H1 (cell line): ENCODE measurements at regions not wholly inside any gene's neighbourhood (a gene's known extent, or its start where the extent isn't known, plus 50 kb on each side); places are given as distances from the start of the nearest gene placed in this dataset.

ENCODE experiments used
- CTCF ChIA-PET: fragments of 300-600 bp; sonication (Branson Sonifier 250); formaldehyde crosslinking; loops from one replicate; lab custom pipeline; 2021; ENCODE audit not compliant: partially characterized antibody; lab: Charles Lee
- POLR2A ChIA-PET: fragments of 300-600 bp; sonication (Branson Sonifier 250); formaldehyde crosslinking; loops from one replicate; lab custom pipeline; 2021; ENCODE audit warnings: inconsistent platforms; ENCODE audit not compliant: partially characterized antibody; lab: Charles Lee
- DNase-seq, 2 experiments: peaks; one replicate each; pipeline versions ENCODE4 v3.0.0 to v3.0.0-alpha.2; 2010 to 2022; ENCODE audit warnings: low spot score in 2 of 2, low read depth in 1 of 2, mixed read lengths in 1 of 2
- FAIRE-seq: peaks from 2 replicates; lab custom pipeline; 2011; peaks lifted over from hg19 to GRCh38; lab: Jason Lieb, UNC
- H2AFZ ChIP-seq: 2 replicates; pipeline ENCODE4 v1.8.1; 2012; ENCODE audit warnings: low read length, inconsistent platforms
- H2AK5ac ChIP-seq: 2 replicates; pipeline ENCODE4 v1.6.1; 2013; ENCODE audit warnings: low read depth, low read length
- H2BK120ac ChIP-seq: replicated peaks from 2 replicates; pipeline ENCODE3; 2013; ENCODE audit warnings: low read depth, low read length, inconsistent platforms
- H2BK12ac ChIP-seq: 2 replicates; pipeline ENCODE4 v1.6.1; 2013; ENCODE audit warnings: low read depth, low read length
- H2BK15ac ChIP-seq: 2 replicates; pipeline ENCODE4 v1.6.1; 2013; ENCODE audit warnings: low read length
- H2BK20ac ChIP-seq: 2 replicates; pipeline ENCODE4 v1.6.1; 2013; ENCODE audit warnings: low read length
- H2BK5ac ChIP-seq: 2 replicates; pipeline ENCODE4 v1.6.1; 2013; ENCODE audit warnings: low read depth, low read length
- H3K14ac ChIP-seq: 2 replicates; pipeline ENCODE4 v1.6.1; 2013; ENCODE audit warnings: inconsistent platforms; ENCODE audit not compliant: insufficient read length
- H3K18ac ChIP-seq: 2 replicates; pipeline ENCODE4 v1.6.1; 2013; ENCODE audit warnings: low read length; ENCODE audit errors: extremely low read depth
- H3K23ac ChIP-seq: 2 replicates; pipeline ENCODE4 v1.6.1; 2013; ENCODE audit warnings: inconsistent platforms; ENCODE audit not compliant: insufficient read length
- H3K23me2 ChIP-seq: 2 replicates; pipeline ENCODE4 v1.6.1; 2013; ENCODE audit warnings: low read depth, low read length
- H3K27ac ChIP-seq: 2 replicates; pipeline ENCODE4 v1.6.1; 2011; ENCODE audit warnings: low read depth, low read length, inconsistent platforms
- H3K27me3 ChIP-seq, 4 experiments: replicated peaks in 1 of 4; 1 replicate in 1 of 4; 2 replicates in 3 of 4; pipeline versions ENCODE4 v1.6.1 to v1.8.1; 2011 to 2013; ENCODE audit warnings: low read length in 3 of 4, mild to moderate bottlenecking in 3 of 4, inconsistent platforms in 2 of 4, mixed read lengths in 2 of 4, moderate library complexity in 1 of 4; ENCODE audit not compliant: control insufficient read depth in 3 of 4, insufficient read depth in 3 of 4; ENCODE audit errors: extremely low read depth in 1 of 4
- H3K36me3 ChIP-seq, 4 experiments: 2 replicates each; pipeline versions ENCODE4 v1.6.1 to v1.8.1; 2011 to 2013; ENCODE audit warnings: mild to moderate bottlenecking in 4 of 4, low read length in 3 of 4, moderate library complexity in 2 of 4, control low read depth in 1 of 4, inconsistent platforms in 1 of 4; ENCODE audit not compliant: insufficient read depth in 4 of 4, control insufficient read depth in 2 of 4
- H3K4ac ChIP-seq: replicated peaks from 2 replicates; pipeline ENCODE3; 2013; ENCODE audit warnings: low read length, low read depth, mixed read lengths, inconsistent platforms; ENCODE audit not compliant: insufficient read length
- H3K4me1 ChIP-seq, 4 experiments: replicated peaks in 1 of 4; 1 replicate in 1 of 4; 2 replicates in 3 of 4; pipeline versions ENCODE4 v1.6.1 to v1.8.1; 2011 to 2013; ENCODE audit warnings: low read length in 3 of 4, inconsistent platforms in 2 of 4, mixed read lengths in 1 of 4; ENCODE audit not compliant: insufficient read depth in 4 of 4, control insufficient read depth in 3 of 4
- H3K4me2 ChIP-seq, 2 experiments: 2 replicates each; pipeline versions ENCODE4 v1.6.1 to v1.8.1; 2011 to 2013; ENCODE audit warnings: low read depth in 2 of 2, low read length in 2 of 2, control low read depth in 1 of 2, inconsistent platforms in 1 of 2, mild to moderate bottlenecking in 1 of 2; ENCODE audit not compliant: insufficient read depth in 1 of 2
- H3K4me3 ChIP-seq, 4 experiments: fragments of 200-600, 300-600 bp in 1 of 4; sonication (generic), shearing (Covaris generic), sonication (Bioruptor Twin) in 1 of 4; 2 replicates each; pipeline versions ENCODE4 v1.5.1 to v1.8.1; 2011 to 2016; ENCODE audit warnings: low read length in 4 of 4, low read depth in 3 of 4, control low read depth in 2 of 4, inconsistent platforms in 2 of 4, mild to moderate bottlenecking in 2 of 4, mixed read lengths in 1 of 4, moderate library complexity in 1 of 4; ENCODE audit not compliant: insufficient read depth in 2 of 4; ENCODE audit errors: extremely low read depth in 1 of 4
- H3K56ac ChIP-seq: replicated peaks from 2 replicates; pipeline ENCODE3; 2013; ENCODE audit warnings: low read depth, mild to moderate bottlenecking, mixed read lengths, low read length, inconsistent platforms; ENCODE audit not compliant: insufficient read length
- H3K79me1 ChIP-seq: 2 replicates; pipeline ENCODE4 v1.6.1; 2013; ENCODE audit warnings: low read depth, low read length, control low read depth
- H3K79me2 ChIP-seq, 2 experiments: 2 replicates each; pipeline versions ENCODE4 v1.6.1 to v1.8.1; 2012 to 2013; ENCODE audit warnings: low read length in 2 of 2, mild to moderate bottlenecking in 2 of 2, inconsistent platforms in 1 of 2; ENCODE audit not compliant: insufficient read depth in 2 of 2, control insufficient read depth in 1 of 2
- H3K9ac ChIP-seq, 4 experiments: replicated peaks in 1 of 4; 1 replicate in 1 of 4; 2 replicates in 3 of 4; pipeline versions ENCODE4 v1.6.1 to v1.8.1; 2011 to 2013; ENCODE audit warnings: low read depth in 3 of 4, low read length in 3 of 4, control low read depth in 2 of 4, mild to moderate bottlenecking in 2 of 4, moderate library complexity in 2 of 4, inconsistent platforms in 1 of 4; ENCODE audit errors: extremely low read depth in 1 of 4
- H3K9me3 ChIP-seq, 2 experiments: 2 replicates each; pipeline versions ENCODE4 v1.6.1 to v1.8.1; 2012 to 2013; ENCODE audit warnings: mild to moderate bottlenecking in 2 of 2, moderate library complexity in 2 of 2, control low read depth in 1 of 2, inconsistent platforms in 1 of 2, low read depth in 1 of 2, low read length in 1 of 2, mixed read lengths in 1 of 2; ENCODE audit not compliant: insufficient read depth in 2 of 2
- H4K20me1 ChIP-seq, 2 experiments: replicated peaks in 1 of 2; 2 replicates each; pipeline versions ENCODE3 to v1.8.1; 2011 to 2013; ENCODE audit warnings: inconsistent platforms in 2 of 2, low read length in 2 of 2, mild to moderate bottlenecking in 1 of 2; ENCODE audit not compliant: insufficient read depth in 2 of 2, control insufficient read depth in 1 of 2
- H4K5ac ChIP-seq: 2 replicates; pipeline ENCODE4 v1.6.1; 2013; ENCODE audit warnings: low read length, low read depth, mixed read lengths, inconsistent platforms; ENCODE audit not compliant: insufficient read length
- H4K8ac ChIP-seq: 2 replicates; pipeline ENCODE4 v1.8.0; 2013; ENCODE audit warnings: mild to moderate bottlenecking, moderate library complexity, low read length, inconsistent platforms; ENCODE audit not compliant: insufficient read depth; ENCODE audit errors: extremely low read depth
- H4K91ac ChIP-seq: replicated peaks from 2 replicates; pipeline ENCODE3; 2013; ENCODE audit warnings: low read length, mixed read lengths, inconsistent platforms; ENCODE audit not compliant: insufficient read length
- ASH2L ChIP-seq: fragments of 200-600, 300-600 bp; sonication (generic); IDR thresholded peaks from one replicate; pipeline ENCODE4 v1.7.1; 2017; ENCODE audit warnings: low read length
- CBX8 ChIP-seq: fragments of 300-800, 300-1000 bp; sonication (generic); IDR thresholded peaks from 2 replicates; pipeline ENCODE4 v1.7.1; 2016; ENCODE audit warnings: low read depth, low read length, borderline replicate concordance
- HDAC6 ChIP-seq: IDR thresholded peaks from one replicate; pipeline ENCODE4 v1.7.1; 2012; ENCODE audit warnings: low read depth, mild to moderate bottlenecking, inconsistent platforms, low read length, moderate library complexity
- JUND ChIP-seq: IDR thresholded peaks from 2 replicates; pipeline ENCODE4 v1.6.1; 2011; ENCODE audit warnings: mild to moderate bottlenecking, improper control_type of control experiment, low read length
- KDM4A ChIP-seq: IDR thresholded peaks from one replicate; pipeline ENCODE4 v1.7.1; 2012; ENCODE audit warnings: low read depth, mild to moderate bottlenecking, moderate library complexity, low read length, inconsistent platforms; ENCODE audit not compliant: severe bottlenecking
- KDM5A ChIP-seq: fragments of 200-600 bp; IDR thresholded peaks from 2 replicates; pipeline ENCODE4 v1.7.1; 2012; ENCODE audit warnings: mild to moderate bottlenecking, low read length, inconsistent platforms, mixed read lengths
- MAFK ChIP-seq: IDR thresholded peaks from 2 replicates; pipeline ENCODE4 v1.6.1; 2012; ENCODE audit warnings: low read depth, mild to moderate bottlenecking, improper control_type of control experiment, low read length
- PHF8 ChIP-seq: fragments of 200-600 bp; sonication (generic); conservative IDR thresholded peaks from 2 replicates; pipeline ENCODE4 v1.7.1; 2012; ENCODE audit warnings: low read depth, mild to moderate bottlenecking, inconsistent platforms, low read length, moderate library complexity
- RFX5 ChIP-seq: IDR thresholded peaks from 2 replicates; pipeline ENCODE4 v1.6.1; 2011; ENCODE audit warnings: low read depth, low read length, improper control_type of control experiment, borderline replicate concordance
- SUZ12 ChIP-seq: fragments of 200-600 bp; sonication (generic); IDR thresholded peaks from 2 replicates; pipeline ENCODE4 v1.6.1; 2012; ENCODE audit warnings: mild to moderate bottlenecking, inconsistent platforms, low read length, moderate library complexity, mixed read lengths
- WGBS, 2 experiments: shearing (Covaris generic) in 1 of 2; methylation state at CpG; one replicate each; pipeline versions ENCODE4 v1.1.6 to v1.1.7; 2013 to 2015; ENCODE audit warnings: low lambda C conversion rate in 2 of 2, mixed read lengths in 2 of 2, inconsistent platforms in 1 of 2, low coverage in 1 of 2, missing lambda C conversion rate in 1 of 2; ENCODE audit not compliant: insufficient replicate concordance in 2 of 2, insufficient coverage in 1 of 2, insufficient read length in 1 of 2; ENCODE audit errors: extremely low coverage in 1 of 2, missing lambda C conversion rate in 1 of 2; 5-methylcytosine and 5-hydroxymethylcytosine counted together

- Histone ChIP-seq H3K4ac (no peak overlapping the region), H2BK120ac (no peak overlapping the region), H2BK15ac (no peak overlapping the region), H2BK5ac (no peak overlapping the region), H2AK5ac (no peak overlapping the region), H3K27ac (no peak overlapping the region), H3K9me3 (0 out of 4 replicates have a peak, but pooled peaks cover 0 to 3% of the 10 kb centered on the region in 2 experiments), H3K14ac (no peak overlapping the region), H4K20me1 (no peaks in the 10 kb centered on the region), H3K79me1 (no peaks in the 10 kb centered on the region), H3K23me2 (no peaks in the 10 kb centered on the region), H3K79me2 (no peaks in the 10 kb centered on the region), H3K23ac (no peak overlapping the region), H2AFZ (no peak overlapping the region), H3K4me2 (no peak overlapping the region), H3K4me1 (no peaks in the 10 kb centered on the region), H4K91ac (no peak overlapping the region), H3K27me3 (no peaks in the 10 kb centered on the region), H4K5ac (no peak overlapping the region), H4K8ac (no peak overlapping the region), H2BK12ac (no peak overlapping the region), H3K36me3 (no peaks in the 10 kb centered on the region), H2BK20ac (no peak overlapping the region), H3K18ac (no peak overlapping the region), H3K56ac (no peak overlapping the region), H3K9ac (no peak overlapping the region), H3K4me3 (no peak overlapping the region)
- FAIRE-seq (no peak), DNase-seq (no peak)
- POLR2A ChIA-PET = no interaction called here
- CTCF ChIA-PET = no interaction called here
- 95% methylated on average over 3 of the region's 3 CpGs; no CpG with 5 or more reads in 1 of the 2 experiments for WGBS, 2 experiments
- TF ChIP-seq RFX5 (no peak), KDM4A (no peak), CBX8 (no peak), HDAC6 (no peak), PHF8 (no peak), MAFK (no peak), SUZ12 (no peak), JUND (no peak), ASH2L (no peak), KDM5A (no peak)
These were observed 87.0 kb upstream of the PPP2R3A start for GRCh38 chr3:135878501-135878900.
